ENCODE measurements at regions not wholly inside any gene's neighbourhood (a gene's known extent, or its start where the extent isn't known, plus 50 kb on each side); places are given as distances from the start of the nearest gene placed in this dataset.
A peak's percentile ranks its signal among the peaks of the same experiment; 100 is the strongest.

DNA sequence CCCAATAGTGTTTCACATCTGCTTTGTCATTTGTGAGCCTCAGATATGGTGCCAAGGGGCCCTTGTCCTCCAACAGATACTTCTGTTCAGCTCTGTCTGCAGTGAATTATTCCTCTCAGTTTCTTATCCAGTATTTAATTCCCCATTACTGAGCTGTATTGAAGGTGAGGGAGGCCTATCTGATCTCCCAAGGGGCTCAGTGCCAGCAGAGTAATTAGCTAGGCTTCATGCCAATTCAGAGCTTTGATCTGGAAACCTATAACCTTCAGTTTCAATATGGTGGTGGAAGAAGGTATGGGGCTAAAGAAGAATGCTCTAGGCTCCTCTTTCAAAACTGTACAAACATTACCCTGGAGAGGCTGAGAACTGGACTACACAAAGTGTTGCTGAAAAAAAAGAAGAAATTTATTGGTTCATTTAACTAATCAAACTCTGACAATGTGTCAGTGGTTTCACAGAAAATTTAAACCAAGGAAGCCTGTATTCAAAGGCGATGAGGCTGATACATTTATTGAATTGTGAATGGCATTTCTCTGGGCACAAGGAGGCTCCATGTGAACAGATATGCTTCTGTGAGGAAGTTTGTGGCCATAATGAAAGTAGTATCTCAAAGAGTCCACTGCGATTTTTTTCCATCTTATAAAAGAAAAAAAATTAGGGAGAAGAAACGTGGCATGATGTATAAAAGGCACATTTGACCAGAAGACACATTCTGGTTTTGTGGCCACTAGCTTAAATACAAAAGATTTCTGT is 397.8 kb downstream of the TLE4 start:
- Mint-ChIP-seq H3K36me3 (no peaks in the 10 kb centered on the region), H3K9me3 (peaks cover 2% of the 10 kb centered on the region), H3K27me3 (ENCODE audit: insufficient read depth, low read depth) (peaks cover 3% of the 10 kb centered on the region), H3K27ac (no peak overlapping the region), H3K4me1 (peaks cover 7% of the 10 kb centered on the region), H3K4me3 (no peak overlapping the region)
- Histone ChIP-seq H3K36me3 (no peaks in the 10 kb centered on the region), H3F3A (ENCODE audit: low read depth) (no peaks in the 10 kb centered on the region), H3K9me3 (ENCODE audit: low read depth) (no peaks in the 10 kb centered on the region), H3K79me2 (ENCODE audit: low read depth) (no peaks in the 10 kb centered on the region), H4K20me1 (ENCODE audit: low read depth) (no peaks in the 10 kb centered on the region), H3K27me3 (no peaks in the 10 kb centered on the region), H3K9ac (no peak overlapping the region), H3K4me3 (no peak overlapping the region), H3K4me2 (no peak overlapping the region), H2AFZ (replicated peaks) (no peak overlapping the region), H3K27ac (no peak overlapping the region), H3K4me1 (peaks cover 10% of the 10 kb centered on the region)
- DNase-seq (ENCODE audit: low spot score): no peak
- TF ChIP-seq, protein P1, sequence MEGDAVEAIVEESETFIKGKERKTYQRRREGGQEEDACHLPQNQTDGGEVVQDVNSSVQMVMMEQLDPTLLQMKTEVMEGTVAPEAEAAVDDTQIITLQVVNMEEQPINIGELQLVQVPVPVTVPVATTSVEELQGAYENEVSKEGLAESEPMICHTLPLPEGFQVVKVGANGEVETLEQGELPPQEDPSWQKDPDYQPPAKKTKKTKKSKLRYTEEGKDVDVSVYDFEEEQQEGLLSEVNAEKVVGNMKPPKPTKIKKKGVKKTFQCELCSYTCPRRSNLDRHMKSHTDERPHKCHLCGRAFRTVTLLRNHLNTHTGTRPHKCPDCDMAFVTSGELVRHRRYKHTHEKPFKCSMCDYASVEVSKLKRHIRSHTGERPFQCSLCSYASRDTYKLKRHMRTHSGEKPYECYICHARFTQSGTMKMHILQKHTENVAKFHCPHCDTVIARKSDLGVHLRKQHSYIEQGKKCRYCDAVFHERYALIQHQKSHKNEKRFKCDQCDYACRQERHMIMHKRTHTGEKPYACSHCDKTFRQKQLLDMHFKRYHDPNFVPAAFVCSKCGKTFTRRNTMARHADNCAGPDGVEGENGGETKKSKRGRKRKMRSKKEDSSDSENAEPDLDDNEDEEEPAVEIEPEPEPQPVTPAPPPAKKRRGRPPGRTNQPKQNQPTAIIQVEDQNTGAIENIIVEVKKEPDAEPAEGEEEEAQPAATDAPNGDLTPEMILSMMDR (IDR thresholded peaks at IDR 0.05): no peak
- TF ChIP-seq EZH2 (IDR thresholded peaks at IDR 0.05): no peak
- TF ChIP-seq EZH2phosphoT487 (IDR thresholded peaks at IDR 0.05): no peak

DNA sequence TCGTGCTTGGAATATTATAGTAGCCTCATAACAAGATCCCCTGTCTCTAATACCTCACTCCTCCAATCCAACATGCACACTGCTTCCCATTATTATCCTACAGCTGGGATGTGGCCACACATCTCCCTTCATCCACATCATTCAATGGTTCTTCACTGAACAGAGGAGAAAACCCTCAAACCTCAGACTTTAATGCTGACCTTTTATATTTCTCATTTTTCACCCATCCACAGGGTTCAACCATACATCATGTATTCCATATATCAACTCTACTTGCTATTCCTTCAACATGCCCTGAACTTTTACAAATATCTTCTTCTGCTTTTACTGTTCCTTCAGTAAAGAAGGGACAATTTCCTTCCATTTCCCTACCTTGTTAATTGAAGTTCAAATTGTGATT is 396.8 kb downstream of the TLE4 start:
- Histone ChIP-seq H3K27me3 (peaks cover 9% of the 10 kb centered on the region), H3K9me3 (ENCODE audit: low read depth) (no peaks in the 10 kb centered on the region), H3K36me3 (no peaks in the 10 kb centered on the region), H3K4me1 (peaks cover 7% of the 10 kb centered on the region), H3F3A (ENCODE audit: low read depth) (no peaks in the 10 kb centered on the region), H3K9ac (no peak overlapping the region), H2AFZ (replicated peaks) (no peak overlapping the region), H3K79me2 (ENCODE audit: low read depth) (no peaks in the 10 kb centered on the region), H3K27ac (no peak overlapping the region), H3K4me2 (no peak overlapping the region), H4K20me1 (ENCODE audit: low read depth) (no peaks in the 10 kb centered on the region), H3K4me3 (no peak overlapping the region)
- DNase-seq (ENCODE audit: low spot score): no peak
- H3K27me3 Mint-ChIP-seq (ENCODE audit: insufficient read depth, low read depth): peaks cover 3% of the 10 kb centered on the region
- no peaks in the 10 kb centered on the region for H3K36me3 Mint-ChIP-seq
- peaks cover 7% of the 10 kb centered on the region for H3K4me1 Mint-ChIP-seq
- no peak overlapping the region for H3K4me3 Mint-ChIP-seq
- no peak overlapping the region for H3K27ac Mint-ChIP-seq
- TF ChIP-seq, protein P1 (IDR thresholded peaks at IDR 0.05): no peak
- TF ChIP-seq EZH2phosphoT487 (IDR thresholded peaks at IDR 0.05): no peak
- TF ChIP-seq EZH2 (IDR thresholded peaks at IDR 0.05): no peak
- H3K9me3 Mint-ChIP-seq: peaks cover 4% of the 10 kb centered on the region

GRCh38 chr9:79962836-79963235 is 391.1 kb downstream of the TLE4 start:
- Mint-ChIP-seq H3K27ac (no peak overlapping the region), H3K9me3 (peaks cover 2% of the 10 kb centered on the region), H3K4me3 (no peak overlapping the region), H3K36me3 (no peaks in the 10 kb centered on the region), H3K4me1 (peaks cover 17% of the 10 kb centered on the region), H3K27me3 (ENCODE audit: insufficient read depth, low read depth) (peaks cover 3% of the 10 kb centered on the region)
- Histone ChIP-seq H2AFZ (replicated peaks) (no peak overlapping the region), H3K9ac (no peak overlapping the region), H3K9me3 (ENCODE audit: low read depth) (no peaks in the 10 kb centered on the region), H3K4me2 (peak overlapping the region; percentile 49), H3K27ac (peak overlapping the region; percentile 67), H3K4me3 (no peak overlapping the region), H3F3A (ENCODE audit: low read depth) (peaks cover 16% of the 10 kb centered on the region), H3K79me2 (ENCODE audit: low read depth) (no peaks in the 10 kb centered on the region), H3K27me3 (peaks cover 33% of the 10 kb centered on the region), H4K20me1 (ENCODE audit: low read depth) (no peaks in the 10 kb centered on the region), H3K4me1 (peaks cover 33% of the 10 kb centered on the region), H3K36me3 (no peaks in the 10 kb centered on the region)
- peak; percentile 77 for DNase-seq (ENCODE audit: low spot score)
- TF ChIP-seq EZH2 (IDR thresholded peaks at IDR 0.05) (no peak), EZH2phosphoT487 (IDR thresholded peaks at IDR 0.05) (peak; percentile 34)
- TF ChIP-seq, protein P1 (IDR thresholded peaks at IDR 0.05): no peak

All from neural progenitor cell (in vitro differentiated cells).